ENCODE measurements at regions not wholly inside any gene's neighbourhood (a gene's known extent, or its start where the extent isn't known, plus 50 kb on each side); places are given as distances from the start of the nearest gene placed in this dataset.

GRCh38 chr2:34627003-34627402 lies 1027.9 kb upstream of the FAM98A start:
- H3K9me3 ChIP-seq = peaks cover 0 to 17% (median 4%) of the 10 kb centered on the region in 12 donors
- DNase-seq = no peak
- no peaks in the 10 kb centered on the region for H3K36me3 ChIP-seq
- H3K27ac ChIP-seq = no peak overlapping the region
- WGBS, 4 donors = 38 to 59% (median 45%) methylated on average over 3 of the region's 3 CpGs
- no peaks in the 10 kb centered on the region for H3K27me3 ChIP-seq
- intact Hi-C loops (cut with DNase I) = no loop called here
- no peak for ATAC-seq
- no peaks in the 10 kb centered on the region for H3K4me1 ChIP-seq
- H3K4me3 ChIP-seq = no peak overlapping the region
- no peak for TF ChIP-seq POLR2A (IDR thresholded peaks at IDR 0.05)
- TF ChIP-seq, protein P1, sequence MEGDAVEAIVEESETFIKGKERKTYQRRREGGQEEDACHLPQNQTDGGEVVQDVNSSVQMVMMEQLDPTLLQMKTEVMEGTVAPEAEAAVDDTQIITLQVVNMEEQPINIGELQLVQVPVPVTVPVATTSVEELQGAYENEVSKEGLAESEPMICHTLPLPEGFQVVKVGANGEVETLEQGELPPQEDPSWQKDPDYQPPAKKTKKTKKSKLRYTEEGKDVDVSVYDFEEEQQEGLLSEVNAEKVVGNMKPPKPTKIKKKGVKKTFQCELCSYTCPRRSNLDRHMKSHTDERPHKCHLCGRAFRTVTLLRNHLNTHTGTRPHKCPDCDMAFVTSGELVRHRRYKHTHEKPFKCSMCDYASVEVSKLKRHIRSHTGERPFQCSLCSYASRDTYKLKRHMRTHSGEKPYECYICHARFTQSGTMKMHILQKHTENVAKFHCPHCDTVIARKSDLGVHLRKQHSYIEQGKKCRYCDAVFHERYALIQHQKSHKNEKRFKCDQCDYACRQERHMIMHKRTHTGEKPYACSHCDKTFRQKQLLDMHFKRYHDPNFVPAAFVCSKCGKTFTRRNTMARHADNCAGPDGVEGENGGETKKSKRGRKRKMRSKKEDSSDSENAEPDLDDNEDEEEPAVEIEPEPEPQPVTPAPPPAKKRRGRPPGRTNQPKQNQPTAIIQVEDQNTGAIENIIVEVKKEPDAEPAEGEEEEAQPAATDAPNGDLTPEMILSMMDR (IDR thresholded peaks at IDR 0.05) = no peak

- DNase-seq = no peak
- H3K9me3 ChIP-seq = no peaks in the 10 kb centered on the region
- no peaks in the 10 kb centered on the region for H3K36me3 ChIP-seq
- no peak for TF ChIP-seq POLR2A (IDR thresholded peaks at IDR 0.05)
- TF ChIP-seq, protein P1 (IDR thresholded peaks at IDR 0.05) = no peak
- 90 to 100% (median 94%) methylated on average over 2 to 4 of the region's 4 CpGs for WGBS, 4 donors
- H3K4me3 ChIP-seq = no peak overlapping the region
- no peaks in the 10 kb centered on the region for H3K4me1 ChIP-seq
- ATAC-seq = no peak
- intact Hi-C loops (cut with DNase I) = no loop called here
- no peaks in the 10 kb centered on the region for H3K27me3 ChIP-seq
- no peak overlapping the region for H3K27ac ChIP-seq
Measured at GRCh38 chr2:34604164-34604563, 1005.1 kb upstream of the FAM98A start.

GRCh38 chr2:34602262-34602661 lies 1003.2 kb upstream of the FAM98A start:
- no peaks in the 10 kb centered on the region for H3K27me3 ChIP-seq
- DNase-seq (no peak), ATAC-seq (no peak)
- H3K27ac ChIP-seq = no peak overlapping the region
- no peaks in the 10 kb centered on the region for H3K36me3 ChIP-seq
- TF ChIP-seq, protein P1 (IDR thresholded peaks at IDR 0.05) = no peak
- no peak for TF ChIP-seq POLR2A (IDR thresholded peaks at IDR 0.05)
- intact Hi-C loops (cut with DNase I) = no loop called here
- 55 to 65% (median 56%) methylated on average over 3 of the region's 3 CpGs for WGBS, 4 donors
- no peak overlapping the region for H3K4me3 ChIP-seq
- H3K9me3 ChIP-seq = no peaks in the 10 kb centered on the region
- H3K4me1 ChIP-seq = no peaks in the 10 kb centered on the region

DNA sequence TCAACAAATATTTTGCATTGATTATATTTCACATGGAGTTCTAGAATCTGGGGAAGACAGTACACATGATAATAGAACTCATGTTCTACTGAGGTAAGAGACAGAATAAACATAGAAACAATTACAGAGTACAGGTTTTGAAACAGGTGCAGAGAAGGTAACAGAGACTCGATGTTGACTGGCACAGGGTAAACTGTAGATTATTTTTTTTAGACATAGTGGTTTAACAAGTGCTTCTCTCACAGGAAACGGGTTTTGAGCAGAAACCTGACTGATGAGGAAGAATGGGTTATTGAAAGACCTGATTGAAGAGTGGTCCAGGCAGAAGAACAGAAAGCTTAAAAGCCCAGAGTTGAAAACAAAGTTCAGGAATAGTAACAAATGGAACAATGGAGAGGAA lies 1002.5 kb upstream of the FAM98A start:
- no peak for DNase-seq
- no peak for TF ChIP-seq POLR2A (IDR thresholded peaks at IDR 0.05)
- TF ChIP-seq, protein P1 (IDR thresholded peaks at IDR 0.05) = no peak

More for the DNA sequence above, 1002.5 kb upstream of the FAM98A start:
- no peak overlapping the region for H3K27ac ChIP-seq
- H3K4me1 ChIP-seq = no peaks in the 10 kb centered on the region
- 62 to 67% (median 64%) methylated on average over 2 of the region's 2 CpGs for WGBS, 4 donors
- no peaks in the 10 kb centered on the region for H3K27me3 ChIP-seq
- H3K4me3 ChIP-seq = no peak overlapping the region
- no peak for ATAC-seq
- intact Hi-C loops (cut with DNase I) = no loop called here
- H3K9me3 ChIP-seq = no peaks in the 10 kb centered on the region
- H3K36me3 ChIP-seq = no peaks in the 10 kb centered on the region
